22Rv1 (cell line): ENCODE measurements at regions not wholly inside any gene's neighbourhood (a gene's known extent, or its start where the extent isn't known, plus 50 kb on each side); places are given as distances from the start of the nearest gene placed in this dataset.

Source experiments
- H3K27ac ChIP-seq: fragments of 450-650 bp; 2 replicates; pipeline ENCODE4 v1.5.1; 2017
- ZFX ChIP-seq: fragments of 450-650 bp; IDR thresholded peaks from 2 replicates; pipeline ENCODE4 v1.6.1; 2017; ENCODE audit warnings: antibody characterized with exemption, borderline replicate concordance
- TF ChIP-seq, protein P1 (sequence below): fragments of 450-650 bp; IDR thresholded peaks from 2 replicates; pipeline ENCODE4 v1.5.1; 2017; ENCODE audit warnings: mild to moderate bottlenecking

- TF ChIP-seq ZFX = no peak
- H3K27ac ChIP-seq = no peak overlapping the region
Measured at GRCh38 chr4:10336471-10336870, 120.8 kb downstream of the ZNF518B start.

GRCh38 chr4:10335050-10335449 is 122.2 kb downstream of the ZNF518B start:
- H3K27ac ChIP-seq = no peak overlapping the region
- TF ChIP-seq ZFX = no peak
- TF ChIP-seq, protein P1, sequence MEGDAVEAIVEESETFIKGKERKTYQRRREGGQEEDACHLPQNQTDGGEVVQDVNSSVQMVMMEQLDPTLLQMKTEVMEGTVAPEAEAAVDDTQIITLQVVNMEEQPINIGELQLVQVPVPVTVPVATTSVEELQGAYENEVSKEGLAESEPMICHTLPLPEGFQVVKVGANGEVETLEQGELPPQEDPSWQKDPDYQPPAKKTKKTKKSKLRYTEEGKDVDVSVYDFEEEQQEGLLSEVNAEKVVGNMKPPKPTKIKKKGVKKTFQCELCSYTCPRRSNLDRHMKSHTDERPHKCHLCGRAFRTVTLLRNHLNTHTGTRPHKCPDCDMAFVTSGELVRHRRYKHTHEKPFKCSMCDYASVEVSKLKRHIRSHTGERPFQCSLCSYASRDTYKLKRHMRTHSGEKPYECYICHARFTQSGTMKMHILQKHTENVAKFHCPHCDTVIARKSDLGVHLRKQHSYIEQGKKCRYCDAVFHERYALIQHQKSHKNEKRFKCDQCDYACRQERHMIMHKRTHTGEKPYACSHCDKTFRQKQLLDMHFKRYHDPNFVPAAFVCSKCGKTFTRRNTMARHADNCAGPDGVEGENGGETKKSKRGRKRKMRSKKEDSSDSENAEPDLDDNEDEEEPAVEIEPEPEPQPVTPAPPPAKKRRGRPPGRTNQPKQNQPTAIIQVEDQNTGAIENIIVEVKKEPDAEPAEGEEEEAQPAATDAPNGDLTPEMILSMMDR = no peak

DNA sequence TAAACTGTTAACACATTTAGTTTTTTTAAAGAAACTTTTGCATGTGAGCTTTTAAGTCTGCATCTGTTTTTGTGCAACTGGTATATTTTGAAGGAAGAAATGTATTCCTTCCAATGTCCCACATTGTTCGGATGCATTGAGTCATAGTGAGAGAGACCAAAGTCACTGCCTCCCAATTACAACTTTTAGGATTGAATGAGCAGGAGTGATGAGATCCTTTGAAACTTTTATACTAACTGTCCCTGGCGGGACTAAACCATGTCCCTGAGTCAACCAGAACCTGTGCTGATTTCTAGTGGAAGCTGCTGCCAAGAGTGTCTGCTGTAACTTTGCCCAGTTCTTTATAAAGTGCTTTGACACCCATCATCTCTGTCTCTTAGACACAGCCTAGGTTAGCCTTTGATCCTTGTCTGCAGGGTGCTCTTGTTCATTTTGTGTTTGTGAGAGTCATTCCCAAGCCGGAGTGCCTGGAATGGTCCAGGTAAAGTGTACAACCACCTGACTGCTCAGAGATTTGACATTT is 122.7 kb downstream of the ZNF518B start:
- H3K27ac ChIP-seq = no peak overlapping the region
- no peak for TF ChIP-seq ZFX
- TF ChIP-seq, protein P1 = no peak

DNA sequence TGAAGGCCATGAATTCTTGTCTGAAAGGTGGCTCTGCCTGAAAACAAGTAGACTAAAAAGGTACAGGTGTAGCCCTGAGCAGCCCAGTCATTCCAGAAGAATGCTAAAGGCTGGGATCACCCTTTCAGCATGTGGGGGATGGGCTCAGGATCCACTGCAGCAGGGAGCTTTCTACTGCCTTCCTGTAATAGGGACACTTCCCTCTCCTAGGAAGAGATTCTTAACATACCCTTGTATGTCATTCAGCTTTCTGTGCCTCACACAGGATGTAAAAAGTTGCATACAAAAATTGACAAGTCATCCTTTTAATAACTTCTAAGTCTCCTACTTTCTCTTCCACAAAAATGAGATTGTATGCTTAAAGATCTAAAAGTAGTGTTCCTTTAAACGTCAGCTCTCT is 123.3 kb downstream of the ZNF518B start:
- no peak for TF ChIP-seq ZFX
- TF ChIP-seq, protein P1 = no peak
- no peak overlapping the region for H3K27ac ChIP-seq

GRCh38 chr4:10326075-10326474 is 131.2 kb downstream of the ZNF518B start:
- TF ChIP-seq, protein P1 = no peak
- no peak for TF ChIP-seq ZFX

GRCh38 chr4:10321931-10322330 is 135.3 kb downstream of the ZNF518B start:
- no peak for TF ChIP-seq ZFX
- TF ChIP-seq, protein P1 = no peak

More at GRCh38 chr4:10326075-10326474, 131.2 kb downstream of the ZNF518B start:
- no peak overlapping the region for H3K27ac ChIP-seq

DNA sequence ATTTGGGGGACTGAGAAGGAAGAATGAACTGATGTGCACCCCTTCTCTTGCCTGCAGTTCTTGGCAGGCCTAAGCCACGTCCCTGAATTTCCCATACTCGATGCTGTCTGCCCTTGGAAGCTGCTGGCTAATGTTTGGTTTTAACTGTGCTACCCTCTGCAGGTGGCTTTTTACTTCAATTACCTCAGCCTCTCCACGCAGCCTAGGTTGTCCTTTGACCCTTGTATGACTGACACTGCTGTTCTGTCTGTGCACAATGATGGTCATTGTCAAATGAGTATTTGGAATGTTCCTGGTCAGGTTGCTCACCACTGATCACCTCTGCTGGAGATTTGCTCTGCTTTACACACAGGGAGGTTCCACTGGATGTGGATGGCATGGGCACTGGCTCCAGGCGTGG is 137.1 kb downstream of the ZNF518B start:
- H3K27ac ChIP-seq = no peak overlapping the region
- TF ChIP-seq, protein P1 = no peak
- TF ChIP-seq ZFX = no peak

More at GRCh38 chr4:10321931-10322330, 135.3 kb downstream of the ZNF518B start:
- H3K27ac ChIP-seq = no peak overlapping the region

DNA sequence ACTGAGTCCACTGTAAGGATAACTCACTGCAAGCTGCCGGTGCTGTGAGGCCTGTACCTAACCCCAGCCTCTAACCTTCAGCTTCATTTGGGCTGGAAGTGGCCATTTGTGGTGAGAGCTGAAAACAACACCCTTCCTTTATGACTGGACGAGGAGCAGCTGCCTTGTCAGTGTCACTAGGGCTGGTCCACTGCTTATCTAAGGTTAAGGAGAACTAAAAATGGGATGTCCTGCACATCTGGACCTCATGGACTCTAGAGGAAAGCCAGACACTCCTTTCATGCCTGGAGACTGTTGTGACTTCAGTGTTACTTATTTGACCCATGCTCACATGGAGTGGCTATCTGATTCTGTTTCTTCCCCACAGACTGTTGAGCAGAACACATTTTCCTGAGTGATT is 139.9 kb downstream of the ZNF518B start:
- H3K27ac ChIP-seq = no peak overlapping the region
- TF ChIP-seq, protein P1 = no peak
- no peak for TF ChIP-seq ZFX
